K562 (cell line): ENCODE measurements at regions not wholly inside any gene's neighbourhood (a gene's known extent, or its start where the extent isn't known, plus 50 kb on each side); places are given as distances from the start of the nearest gene placed in this dataset.

ENCODE experiments used
- ATAC-seq: fragments of 200-7000 bp; cut with Tn5 transposase; 3 replicates; pipeline ENCODE4 v1.9.1; 2020; ENCODE audit warnings: moderate library complexity
- BruUV-seq: library from RNA; stranded (reverse); fragments of 400-500 nt; replicated peaks from 2 replicates; lab custom pipeline; 2021; lab: Mats Ljungman, UMichigan
- CTCF ChIA-PET: fragments of 300-600 bp; formaldehyde crosslinking; extraction: SDS; loops from one replicate; lab custom pipeline; 2021; ENCODE audit warnings: low intra/inter-chr PET ratio; lab: Yijun Ruan, JAX
- POLR2A ChIA-PET: fragments of 300-600, 350-650 bp; sonication (Branson Sonifier 250); formaldehyde crosslinking; extraction: SDS; loops from one replicate; lab custom pipeline; 2021; ENCODE audit warnings: antibody characterized with exemption, inconsistent platforms; lab: Yijun Ruan, JAX
- DNase-seq, 4 experiments: peaks; one replicate each; pipeline versions ENCODE4 v3.0.0 to v3.0.0-alpha.2; 2011 to 2018; ENCODE audit warnings: low spot score in 3 of 4, mixed read lengths in 3 of 4; ENCODE audit errors: extremely low read depth in 1 of 4
- FAIRE-seq: peaks from 2 replicates; lab custom pipeline; 2011; peaks lifted over from hg19 to GRCh38; lab: Jason Lieb, UNC
- H2AFZ ChIP-seq: 2 replicates; pipeline ENCODE4 v1.6.0; 2011; ENCODE audit warnings: low read depth, low read length, control low read depth, inconsistent platforms
- H3K27ac ChIP-seq: fragments of 200-600 bp; 3 replicates; pipeline ENCODE4 v1.8.0; 2011; ENCODE audit warnings: low read depth, mild to moderate bottlenecking, control low read depth, inconsistent platforms, low read length, moderate library complexity, mixed read lengths; ENCODE audit errors: extremely low read depth
- H3K27me3 ChIP-seq, 2 experiments: fragments of 300-600 bp in 1 of 2; 2 replicates in 1 of 2; 3 replicates in 1 of 2; pipeline versions ENCODE4 v1.6.0 to v1.8.0; 2011; ENCODE audit warnings: inconsistent platforms in 2 of 2, low read length in 2 of 2, mild to moderate bottlenecking in 1 of 2, mixed read lengths in 1 of 2, moderate library complexity in 1 of 2; ENCODE audit not compliant: control insufficient read depth in 2 of 2, insufficient read depth in 2 of 2
- H3K36me3 ChIP-seq: fragments of 300-600 bp; 3 replicates; pipeline ENCODE4 v1.8.0; 2011; ENCODE audit warnings: mild to moderate bottlenecking, low read length, inconsistent platforms; ENCODE audit not compliant: control insufficient read depth, insufficient read depth
- H3K4me1 ChIP-seq, 2 experiments: fragments of 200-600 bp in 1 of 2; replicated peaks in 1 of 2; 2 replicates in 1 of 2; 3 replicates in 1 of 2; pipeline versions ENCODE4 v1.5.1 to v1.8.0; 2011; ENCODE audit warnings: inconsistent platforms in 2 of 2, low read length in 2 of 2, mild to moderate bottlenecking in 1 of 2, mixed read lengths in 1 of 2, moderate library complexity in 1 of 2; ENCODE audit not compliant: control insufficient read depth in 2 of 2, insufficient read depth in 2 of 2
- H3K4me2 ChIP-seq: 2 replicates; pipeline ENCODE4 v1.6.1; 2011; ENCODE audit warnings: low read length, control low read depth, inconsistent platforms, mixed read lengths; ENCODE audit not compliant: insufficient read depth
- H3K4me3 ChIP-seq: fragments of 200-600 bp; sonication (generic), shearing (Covaris generic); 2 replicates; pipeline ENCODE4 v1.5.1; 2016; ENCODE audit warnings: control low read depth, inconsistent platforms
- H3K79me2 ChIP-seq: fragments of 200-600 bp; 3 replicates; pipeline ENCODE4 v1.8.0; 2011; ENCODE audit warnings: low read length, inconsistent platforms; ENCODE audit not compliant: control insufficient read depth, insufficient read depth
- H3K9ac ChIP-seq, 2 experiments: 2 replicates each; pipeline versions ENCODE4 v1.6.0 to v1.6.1; 2011; ENCODE audit warnings: low read depth in 2 of 2, low read length in 2 of 2, control low read depth in 1 of 2, inconsistent platforms in 1 of 2, mild to moderate bottlenecking in 1 of 2, mixed read lengths in 1 of 2; ENCODE audit not compliant: insufficient read depth in 1 of 2
- H3K9me1 ChIP-seq: one replicate; pipeline ENCODE4 v1.6.0; 2011; ENCODE audit warnings: inconsistent platforms, mild to moderate bottlenecking, low read length, moderate library complexity; ENCODE audit not compliant: control insufficient read depth, insufficient read depth
- H3K9me3 ChIP-seq: replicated peaks from 2 replicates; pipeline ENCODE4 v1.5.1; 2011; ENCODE audit warnings: low read depth, low read length, inconsistent platforms; ENCODE audit not compliant: control insufficient read depth, insufficient read depth
- H4K20me1 ChIP-seq: replicated peaks from 2 replicates; pipeline ENCODE4 v1.6.1; 2011; ENCODE audit warnings: low read length, inconsistent platforms, mixed read lengths; ENCODE audit not compliant: control insufficient read depth, insufficient read depth
- BRD4 ChIP-seq: fragments of 200-600 bp; sonication (generic); IDR thresholded peaks from 2 replicates; pipeline ENCODE4 v1.6.1; 2017; ENCODE audit warnings: inconsistent platforms
- CTCF ChIP-seq, 3 experiments: IDR thresholded peaks in 2 of 3; conservative IDR thresholded peaks in 1 of 3; 2 replicates each; pipeline ENCODE4 v1.5.1; 2011 to 2012; ENCODE audit warnings: low read length in 3 of 3, mild to moderate bottlenecking in 3 of 3, control low read depth in 2 of 3, improper control_type of control experiment in 1 of 3, inconsistent platforms in 1 of 3, low read depth in 1 of 3, mixed read lengths in 1 of 3, moderate library complexity in 1 of 3; ENCODE audit not compliant: insufficient read depth in 2 of 3
- GABPB1 ChIP-seq: sonication (generic); formaldehyde crosslinking; IDR thresholded peaks from 2 replicates; pipeline ENCODE4 v1.8.0; 2022; ENCODE audit warnings: mild to moderate bottlenecking, missing genetic modification reagents
- GABPB2 ChIP-seq: fragments of 250-450 bp; sonication (Bioruptor Pico); conservative IDR thresholded peaks from 2 replicates; pipeline ENCODE4 v1.5.1; 2021; ENCODE audit warnings: mild to moderate bottlenecking
- HMBOX1 ChIP-seq: sonication (generic); IDR thresholded peaks from 2 replicates; pipeline ENCODE4 v1.6.1; 2016
- HMGXB4 ChIP-seq: sonication (generic); formaldehyde crosslinking; IDR thresholded peaks from 2 replicates; pipeline ENCODE4 v1.8.1; 2023; ENCODE audit warnings: mild to moderate bottlenecking, missing genetic modification reagents
- POLR2G ChIP-seq: fragments of 200-400 bp; formaldehyde crosslinking; IDR thresholded peaks from 2 replicates; pipeline ENCODE4 v1.6.1; 2017; ENCODE audit warnings: low read depth, mild to moderate bottlenecking, antibody characterized with exemption, low read length, moderate library complexity
- RBBP5 ChIP-seq: fragments of 200-600 bp; sonication (generic); IDR thresholded peaks from 2 replicates; pipeline ENCODE4 v1.6.1; 2012; ENCODE audit warnings: borderline replicate concordance, mild to moderate bottlenecking, low read length, control low read depth, inconsistent platforms; ENCODE audit not compliant: insufficient read depth, poor library complexity, severe bottlenecking
- SMARCB1 ChIP-seq: IDR thresholded peaks from 2 replicates; pipeline ENCODE4 v1.6.1; 2011; ENCODE audit warnings: improper control_type of control experiment, low read depth; ENCODE audit not compliant: insufficient read length
- ZNF76 ChIP-seq: fragments of 250-450 bp; sonication (Bioruptor Pico); IDR thresholded peaks from 2 replicates; pipeline ENCODE4 v1.4.0; 2020; ENCODE audit warnings: mild to moderate bottlenecking, moderate library complexity, borderline replicate concordance
- WGBS: fragments of 100-300 bp; shearing (Covaris generic); methylation state at CpG from one replicate; pipeline ENCODE4 v1.1.6; 2016; ENCODE audit warnings: low coverage, mixed read lengths; ENCODE audit not compliant: insufficient coverage; ENCODE audit errors: missing lambda C conversion rate; 5-methylcytosine and 5-hydroxymethylcytosine counted together
- in situ Hi-C: fragments of 300-500 bp; cut with MboI; formaldehyde crosslinking; loops from 4 replicates; pipeline ENCODE4 v1.15.0; 2018; ENCODE audit warnings: inconsistent platforms, mixed read lengths
- intact Hi-C: fragments of 100-400 bp; cut with micrococcal nuclease; formaldehyde crosslinking; loops from 2 replicates; pipeline ENCODE4 v1.14.2; 2022
- TF ChIP-seq, protein P1 (sequence below): fragments of 250-450 bp; sonication (Bioruptor Pico); IDR thresholded peaks from 2 replicates; pipeline ENCODE4 v1.4.0; 2020; ENCODE audit warnings: borderline replicate concordance
- TF ChIP-seq, protein P2 (sequence below): fragments of 250-450 bp; sonication (Bioruptor Pico); IDR thresholded peaks from 2 replicates; pipeline ENCODE4 v1.5.0; 2022; ENCODE audit warnings: mild to moderate bottlenecking

GRCh38 chr15:20357481-20358065 lies 184.0 kb downstream of the GOLGA6L6 start:
- Histone ChIP-seq H2AFZ (no peak overlapping the region), H3K79me2 (no peaks in the 10 kb centered on the region), H3K36me3 (no peaks in the 10 kb centered on the region), H3K4me2 (no peak overlapping the region), H3K27me3 (peaks cover 7 to 11% of the 10 kb centered on the region in 2 experiments; a peak in 4 of 5 replicates), H3K4me3 (no peak overlapping the region), H3K27ac (no peak overlapping the region), H3K4me1 (peaks cover 0 to 23% of the 10 kb centered on the region in 2 experiments; a peak in 1 of 5 replicates), H4K20me1 (no peaks in the 10 kb centered on the region), H3K9me1 (peaks cover 3% of the 10 kb centered on the region), H3K9ac (no peak overlapping the region), H3K9me3 (no peaks in the 10 kb centered on the region)
- intact Hi-C loops (no loop called here), in situ Hi-C loops (loop anchor here (25.0 kb wide), 3 partner anchors 255 to 1405 kb away; no protein-coding TSS in a partner anchor)
- WGBS = 15% methylated on average over 17 of the region's 17 CpGs
- FAIRE-seq = no peak
- ATAC-seq = peak; percentile 48
- ChIA-PET CTCF (interaction anchor here (3.7 kb wide), 1 partner anchor 1865 kb away, joined by 43 read pairs; no protein-coding TSS in a partner anchor), POLR2A (interaction anchor here (0.8 to 1.0 kb wide), 2 partner anchors 40 to 1872 kb away, joined by 3 read pairs; no protein-coding TSS in a partner anchor)
- BruUV-seq = no TSS peak
- no peak for DNase-seq
- no peak for TF ChIP-seq GABPB2 (CRISPR knock-in tag)
- TF ChIP-seq ZNF76 (CRISPR knock-in tag) = no peak
- no peak for TF ChIP-seq HMGXB4
- TF ChIP-seq, protein P1, sequence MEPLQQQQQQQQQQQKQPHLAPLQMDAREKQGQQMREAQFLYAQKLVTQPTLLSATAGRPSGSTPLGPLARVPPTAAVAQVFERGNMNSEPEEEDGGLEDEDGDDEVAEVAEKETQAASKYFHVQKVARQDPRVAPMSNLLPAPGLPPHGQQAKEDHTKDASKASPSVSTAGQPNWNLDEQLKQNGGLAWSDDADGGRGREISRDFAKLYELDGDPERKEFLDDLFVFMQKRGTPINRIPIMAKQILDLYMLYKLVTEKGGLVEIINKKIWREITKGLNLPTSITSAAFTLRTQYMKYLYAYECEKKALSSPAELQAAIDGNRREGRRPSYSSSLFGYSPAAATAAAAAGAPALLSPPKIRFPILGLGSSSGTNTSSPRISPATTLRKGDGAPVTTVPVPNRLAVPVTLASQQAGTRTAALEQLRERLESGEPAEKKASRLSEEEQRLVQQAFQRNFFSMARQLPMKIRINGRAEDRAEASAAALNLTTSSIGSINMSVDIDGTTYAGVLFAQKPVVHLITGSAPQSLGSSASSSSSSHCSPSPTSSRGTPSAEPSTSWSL (CRISPR knock-in tag) = no peak
- no peak for TF ChIP-seq HMBOX1
- no peak for TF ChIP-seq GABPB1 (CRISPR knock-in tag)
- peak in 2 of 3 experiments; percentile 13 to 25; a peak in 1 of 6 replicates for TF ChIP-seq CTCF (IDR thresholded peaks at IDR 0.05 in 2 of 3, conservative IDR thresholded peaks at IDR 0.05 in 1 of 3; ENCODE audit: insufficient read depth in 2 of 3, low read depth in 1 of 3, low read length in 3 of 3)
- TF ChIP-seq, protein P2, sequence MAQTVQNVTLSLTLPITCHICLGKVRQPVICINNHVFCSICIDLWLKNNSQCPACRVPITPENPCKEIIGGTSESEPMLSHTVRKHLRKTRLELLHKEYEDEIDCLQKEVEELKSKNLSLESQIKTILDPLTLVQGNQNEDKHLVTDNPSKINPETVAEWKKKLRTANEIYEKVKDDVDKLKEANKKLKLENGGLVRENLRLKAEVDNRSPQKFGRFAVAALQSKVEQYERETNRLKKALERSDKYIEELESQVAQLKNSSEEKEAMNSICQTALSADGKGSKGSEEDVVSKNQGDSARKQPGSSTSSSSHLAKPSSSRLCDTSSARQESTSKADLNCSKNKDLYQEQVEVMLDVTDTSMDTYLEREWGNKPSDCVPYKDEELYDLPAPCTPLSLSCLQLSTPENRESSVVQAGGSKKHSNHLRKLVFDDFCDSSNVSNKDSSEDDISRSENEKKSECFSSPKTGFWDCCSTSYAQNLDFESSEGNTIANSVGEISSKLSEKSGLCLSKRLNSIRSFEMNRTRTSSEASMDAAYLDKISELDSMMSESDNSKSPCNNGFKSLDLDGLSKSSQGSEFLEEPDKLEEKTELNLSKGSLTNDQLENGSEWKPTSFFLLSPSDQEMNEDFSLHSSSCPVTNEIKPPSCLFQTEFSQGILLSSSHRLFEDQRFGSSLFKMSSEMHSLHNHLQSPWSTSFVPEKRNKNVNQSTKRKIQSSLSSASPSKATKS (CRISPR knock-in tag) = no peak
- no peak for TF ChIP-seq BRD4
- no peak for TF ChIP-seq RBBP5
- TF ChIP-seq SMARCB1 = no peak
- TF ChIP-seq POLR2G = peak; percentile 36; the same call in 1 of the 2 replicates
